HG02981 (cell line): ENCODE measurements at regions not wholly inside any gene's neighbourhood (a gene's known extent, or its start where the extent isn't known, plus 50 kb on each side); places are given as distances from the start of the nearest gene placed in this dataset.
A peak's percentile ranks its signal among the peaks of the same experiment; 100 is the strongest.
"Not testable (repeated sequence)": the region's sequence is repeated elsewhere in the genome, so short reads cannot be mapped to it uniquely, and the experiment has no call there.

Experiments
- ATAC-seq: cut with Tn5 transposase; IDR thresholded peaks from one replicate; pipeline ENCODE4 v1.9.1; 2021; ENCODE audit warnings: mild to moderate bottlenecking, moderate library complexity; ENCODE audit not compliant: unreplicated experiment

- ATAC-seq, result no peak
Measured at GRCh38 chr4:45502471-45502870, 621.4 kb downstream of the GABRG1 start.

GRCh38 chr4:45484740-45485139, 639.1 kb downstream of the GABRG1 start:
- no peak for ATAC-seq

- no peak for ATAC-seq
Measured at GRCh38 chr4:45482346-45482745, 641.5 kb downstream of the GABRG1 start.

- no peak for ATAC-seq
Measured at GRCh38 chr4:45477311-45477733, 646.5 kb downstream of the GABRG1 start.

- ATAC-seq, result no peak
Measured at GRCh38 chr4:45475548-45475947, 648.3 kb downstream of the GABRG1 start.

- ATAC-seq, result no peak
Measured at GRCh38 chr4:45472490-45472889, 651.4 kb downstream of the GABRG1 start.

- no peak for ATAC-seq
Measured at GRCh38 chr4:45471335-45471734, 652.5 kb downstream of the GABRG1 start.

GRCh38 chr4:45467157-45467556, 656.7 kb downstream of the GABRG1 start:
- ATAC-seq, result no peak

GRCh38 chr4:45460157-45460556, 663.7 kb downstream of the GABRG1 start:
- ATAC-seq, result not testable (repeated sequence)

- no peak for ATAC-seq
Measured at GRCh38 chr4:45455217-45455616, 668.6 kb downstream of the GABRG1 start.

GRCh38 chr4:45453258-45453853, 670.5 kb downstream of the GABRG1 start:
- ATAC-seq, result peak; percentile 81

- no peak for ATAC-seq
Measured at GRCh38 chr4:45442466-45442865, 681.4 kb downstream of the GABRG1 start.

- ATAC-seq, result no peak
Measured at GRCh38 chr4:45438047-45438446, 685.8 kb downstream of the GABRG1 start.

GRCh38 chr4:45437381-45437780, 686.5 kb downstream of the GABRG1 start:
- no peak for ATAC-seq

- no peak for ATAC-seq
Measured at GRCh38 chr4:45425135-45425534, 698.7 kb downstream of the GABRG1 start.

- no peak for ATAC-seq
Measured at GRCh38 chr4:45423896-45424295, 697.5 kb upstream of the GNPDA2 start.

- ATAC-seq, result not testable (repeated sequence)
Measured at GRCh38 chr4:45420091-45420674, 693.8 kb upstream of the GNPDA2 start.

- no peak for ATAC-seq
Measured at GRCh38 chr4:45410701-45411210, 684.4 kb upstream of the GNPDA2 start.

GRCh38 chr4:45409536-45409935, 683.2 kb upstream of the GNPDA2 start:
- ATAC-seq, result no peak

GRCh38 chr4:45408996-45409395, 682.6 kb upstream of the GNPDA2 start:
- no peak for ATAC-seq

- ATAC-seq, result no peak
Measured at GRCh38 chr4:45399116-45399515, 672.8 kb upstream of the GNPDA2 start.

- no peak for ATAC-seq
Measured at GRCh38 chr4:45385306-45385705, 659.0 kb upstream of the GNPDA2 start.

- ATAC-seq, result no peak
Measured at GRCh38 chr4:45370408-45370807, 644.1 kb upstream of the GNPDA2 start.
